ENCODE measurements at regions not wholly inside any gene's neighbourhood (a gene's known extent, or its start where the extent isn't known, plus 50 kb on each side); places are given as distances from the start of the nearest gene placed in this dataset.

GRCh38 chr10:61160253-61160652 is 216.3 kb upstream of the RHOBTB1 start:
- H3K9me3 ChIP-seq (ENCODE audit: insufficient read depth, low read depth, low read length) = no peaks in the 10 kb centered on the region
- H2AFZ ChIP-seq (ENCODE audit: insufficient read depth, low read length, poor library complexity) = no peak overlapping the region
- no peak overlapping the region for H3K27ac ChIP-seq (ENCODE audit: low read depth, low read length)
- H3K4me3 ChIP-seq (ENCODE audit: low read depth, low read length) = no peak overlapping the region
- no peak overlapping the region for H4K91ac ChIP-seq (ENCODE audit: low read depth, low read length)
- H3K14ac ChIP-seq (ENCODE audit: low read length) = no peak overlapping the region
- WGBS (ENCODE audit: extremely low coverage, insufficient coverage, insufficient read length) = no CpG with 5 or more reads among the region's 4 CpGs
- H4K8ac ChIP-seq (ENCODE audit: low read depth, low read length) = no peak overlapping the region
- H3K18ac ChIP-seq (ENCODE audit: low read length) = no peak overlapping the region
- no peak overlapping the region for H2BK12ac ChIP-seq (ENCODE audit: low read length)
- DNase-seq = no peak
- H2BK120ac ChIP-seq (ENCODE audit: insufficient read depth, low read length, poor library complexity) = no peak overlapping the region
- H3K4ac ChIP-seq (ENCODE audit: low read depth, low read length) = no peak overlapping the region
- no peak overlapping the region for H2BK5ac ChIP-seq (ENCODE audit: low read depth, low read length, poor library complexity)
- no peaks in the 10 kb centered on the region for H3K36me3 ChIP-seq (ENCODE audit: control insufficient read depth in 1 of 2, insufficient read depth in 2 of 2, low read length in 2 of 2)
- H3K9ac ChIP-seq (ENCODE audit: low read length) = no peak overlapping the region
- no peaks in the 10 kb centered on the region for H3K79me1 ChIP-seq (ENCODE audit: low read length)
- no peaks in the 10 kb centered on the region for H3K27me3 ChIP-seq (ENCODE audit: insufficient read depth, low read length)
- no peak overlapping the region for H4K12ac ChIP-seq (ENCODE audit: low read depth, low read length)
- H3K4me1 ChIP-seq (ENCODE audit: control insufficient read depth in 1 of 2, insufficient read depth in 2 of 2, low read length in 2 of 2) = no peaks in the 10 kb centered on the region
- H2AK5ac ChIP-seq (ENCODE audit: low read length) = no peak overlapping the region
- no peak overlapping the region for H3K4me2 ChIP-seq (ENCODE audit: low read length)
- H3K79me2 ChIP-seq (ENCODE audit: control insufficient read depth, insufficient read depth, low read length, poor library complexity) = no peaks in the 10 kb centered on the region
- no peak overlapping the region for H3K23ac ChIP-seq (ENCODE audit: low read length)

GRCh38 chr10:61159253-61159652 is 215.3 kb upstream of the RHOBTB1 start:
- H3K4ac ChIP-seq (ENCODE audit: low read depth, low read length) = no peak overlapping the region
- WGBS (ENCODE audit: extremely low coverage, insufficient coverage, insufficient read length) = no CpG with 5 or more reads among the region's 2 CpGs
- no peaks in the 10 kb centered on the region for H3K9me3 ChIP-seq (ENCODE audit: insufficient read depth, low read depth, low read length)
- no peak overlapping the region for H2AK5ac ChIP-seq (ENCODE audit: low read length)
- H3K27ac ChIP-seq (ENCODE audit: low read depth, low read length) = no peak overlapping the region
- no peak overlapping the region for H2BK5ac ChIP-seq (ENCODE audit: low read depth, low read length, poor library complexity)
- H3K36me3 ChIP-seq (ENCODE audit: control insufficient read depth in 1 of 2, insufficient read depth in 2 of 2, low read length in 2 of 2) = no peaks in the 10 kb centered on the region
- no peak overlapping the region for H3K4me2 ChIP-seq (ENCODE audit: low read length)
- H3K14ac ChIP-seq (ENCODE audit: low read length) = no peak overlapping the region
- H2AFZ ChIP-seq (ENCODE audit: insufficient read depth, low read length, poor library complexity) = no peak overlapping the region
- no peaks in the 10 kb centered on the region for H3K27me3 ChIP-seq (ENCODE audit: insufficient read depth, low read length)
- no peak overlapping the region for H4K12ac ChIP-seq (ENCODE audit: low read depth, low read length)
- H3K23ac ChIP-seq (ENCODE audit: low read length) = no peak overlapping the region
- H3K9ac ChIP-seq (ENCODE audit: low read length) = no peak overlapping the region
- H2BK120ac ChIP-seq (ENCODE audit: insufficient read depth, low read length, poor library complexity) = no peak overlapping the region
- no peaks in the 10 kb centered on the region for H3K4me1 ChIP-seq (ENCODE audit: control insufficient read depth in 1 of 2, insufficient read depth in 2 of 2, low read length in 2 of 2)
- H3K4me3 ChIP-seq (ENCODE audit: low read depth, low read length) = no peak overlapping the region
- no peak overlapping the region for H4K91ac ChIP-seq (ENCODE audit: low read depth, low read length)
- H4K8ac ChIP-seq (ENCODE audit: low read depth, low read length) = no peak overlapping the region
- H3K18ac ChIP-seq (ENCODE audit: low read length) = no peak overlapping the region
- no peak for DNase-seq
- H3K79me2 ChIP-seq (ENCODE audit: control insufficient read depth, insufficient read depth, low read length, poor library complexity) = no peaks in the 10 kb centered on the region
- no peak overlapping the region for H2BK12ac ChIP-seq (ENCODE audit: low read length)
- no peaks in the 10 kb centered on the region for H3K79me1 ChIP-seq (ENCODE audit: low read length)

GRCh38 chr10:61157182-61157581 is 213.2 kb upstream of the RHOBTB1 start:
- no CpG with 5 or more reads among the region's 8 CpGs for WGBS (ENCODE audit: extremely low coverage, insufficient coverage, insufficient read length)
- Histone ChIP-seq H3K18ac (ENCODE audit: low read length) (no peak overlapping the region), H3K79me2 (ENCODE audit: control insufficient read depth, insufficient read depth, low read length, poor library complexity) (no peaks in the 10 kb centered on the region), H2BK5ac (ENCODE audit: low read depth, low read length, poor library complexity) (no peak overlapping the region), H2AK5ac (ENCODE audit: low read length) (no peak overlapping the region), H3K4me1 (ENCODE audit: control insufficient read depth in 1 of 2, insufficient read depth in 2 of 2, low read length in 2 of 2) (no peaks in the 10 kb centered on the region), H2BK120ac (ENCODE audit: insufficient read depth, low read length, poor library complexity) (no peak overlapping the region), H3K9me3 (ENCODE audit: insufficient read depth, low read depth, low read length) (no peaks in the 10 kb centered on the region), H4K8ac (ENCODE audit: low read depth, low read length) (no peak overlapping the region), H4K12ac (ENCODE audit: low read depth, low read length) (no peak overlapping the region), H3K36me3 (ENCODE audit: control insufficient read depth in 1 of 2, insufficient read depth in 2 of 2, low read length in 2 of 2) (no peaks in the 10 kb centered on the region), H2AFZ (ENCODE audit: insufficient read depth, low read length, poor library complexity) (no peak overlapping the region), H3K23ac (ENCODE audit: low read length) (no peak overlapping the region), H3K79me1 (ENCODE audit: low read length) (no peaks in the 10 kb centered on the region), H2BK12ac (ENCODE audit: low read length) (no peak overlapping the region), H3K9ac (ENCODE audit: low read length) (no peak overlapping the region), H4K91ac (ENCODE audit: low read depth, low read length) (no peak overlapping the region), H3K14ac (ENCODE audit: low read length) (no peak overlapping the region), H3K27ac (ENCODE audit: low read depth, low read length) (no peak overlapping the region), H3K4me2 (ENCODE audit: low read length) (no peak overlapping the region), H3K4ac (ENCODE audit: low read depth, low read length) (no peak overlapping the region), H3K4me3 (ENCODE audit: low read depth, low read length) (no peak overlapping the region), H3K27me3 (ENCODE audit: insufficient read depth, low read length) (no peaks in the 10 kb centered on the region)
- DNase-seq = peak in 1 of 2 donors; percentile 11

GRCh38 chr10:61153771-61154170 is 209.8 kb upstream of the RHOBTB1 start:
- Histone ChIP-seq H2BK12ac (ENCODE audit: low read length) (no peak overlapping the region), H3K36me3 (ENCODE audit: control insufficient read depth in 1 of 2, insufficient read depth in 2 of 2, low read length in 2 of 2) (no peaks in the 10 kb centered on the region), H3K4me3 (ENCODE audit: low read depth, low read length) (no peak overlapping the region), H4K12ac (ENCODE audit: low read depth, low read length) (no peak overlapping the region), H2AK5ac (ENCODE audit: low read length) (no peak overlapping the region), H3K4me2 (ENCODE audit: low read length) (no peak overlapping the region), H3K27ac (ENCODE audit: low read depth, low read length) (no peak overlapping the region), H3K79me2 (ENCODE audit: control insufficient read depth, insufficient read depth, low read length, poor library complexity) (no peaks in the 10 kb centered on the region), H2AFZ (ENCODE audit: insufficient read depth, low read length, poor library complexity) (no peak overlapping the region), H3K18ac (ENCODE audit: low read length) (no peak overlapping the region), H3K4me1 (ENCODE audit: control insufficient read depth in 1 of 2, insufficient read depth in 2 of 2, low read length in 2 of 2) (no peaks in the 10 kb centered on the region), H3K14ac (ENCODE audit: low read length) (no peak overlapping the region), H3K23ac (ENCODE audit: low read length) (no peak overlapping the region), H3K27me3 (ENCODE audit: insufficient read depth, low read length) (no peaks in the 10 kb centered on the region), H3K9me3 (ENCODE audit: insufficient read depth, low read depth, low read length) (no peaks in the 10 kb centered on the region), H2BK5ac (ENCODE audit: low read depth, low read length, poor library complexity) (no peak overlapping the region), H2BK120ac (ENCODE audit: insufficient read depth, low read length, poor library complexity) (no peak overlapping the region), H3K9ac (ENCODE audit: low read length) (no peak overlapping the region), H3K4ac (ENCODE audit: low read depth, low read length) (no peak overlapping the region), H3K79me1 (ENCODE audit: low read length) (no peaks in the 10 kb centered on the region), H4K8ac (ENCODE audit: low read depth, low read length) (no peak overlapping the region), H4K91ac (ENCODE audit: low read depth, low read length) (no peak overlapping the region)
- no CpG with 5 or more reads among the region's 3 CpGs for WGBS (ENCODE audit: extremely low coverage, insufficient coverage, insufficient read length)
- no peak for DNase-seq

All from trophoblast cell (in vitro differentiated cells and primary cell).